Thymus (tissue), 11 donors: ENCODE measurements at regions not wholly inside any gene's neighbourhood (a gene's known extent, or its start where the extent isn't known, plus 50 kb on each side); places are given as distances from the start of the nearest gene placed in this dataset.
"Not testable (repeated sequence)": the region's sequence is repeated elsewhere in the genome, so short reads cannot be mapped to it uniquely, and the experiment has no call there.

Source experiments
- DNase-seq, 9 donors: peaks; one replicate each; pipeline ENCODE4 v3.0.0-alpha.2; 2013; ENCODE audit warnings: low spot score in 9 of 9, low read depth in 6 of 9, missing footprints in 1 of 9
- H3K27ac ChIP-seq, 2 donors: one replicate each; pipeline ENCODE4 v1.5.1; 2013; ENCODE audit warnings: control low read depth in 1 of 2, low read depth in 1 of 2, low read length in 1 of 2, mild to moderate bottlenecking in 1 of 2, moderate library complexity in 1 of 2
- H3K27me3 ChIP-seq, 2 donors: one replicate each; pipeline ENCODE4 v1.5.1; 2013; ENCODE audit warnings: low read length in 1 of 2; ENCODE audit not compliant: control insufficient read depth in 2 of 2, insufficient read depth in 1 of 2
- H3K36me3 ChIP-seq, 2 donors: one replicate each; pipeline ENCODE4 v1.5.1; 2013; ENCODE audit warnings: low read length in 1 of 2, mild to moderate bottlenecking in 1 of 2, moderate library complexity in 1 of 2; ENCODE audit not compliant: control insufficient read depth in 2 of 2, insufficient read depth in 2 of 2
- H3K4me1 ChIP-seq, 2 donors: one replicate each; pipeline ENCODE4 v1.5.1; 2013; ENCODE audit warnings: low read length in 2 of 2; ENCODE audit not compliant: control insufficient read depth in 2 of 2, insufficient read depth in 2 of 2
- H3K4me3 ChIP-seq, 2 donors: one replicate each; pipeline ENCODE4 v1.5.1; 2013; ENCODE audit warnings: low read length in 2 of 2, control low read depth in 1 of 2, mild to moderate bottlenecking in 1 of 2
- H3K9me3 ChIP-seq, 2 donors: one replicate each; pipeline ENCODE4 v1.5.1; 2013; ENCODE audit warnings: low read length in 1 of 2, mild to moderate bottlenecking in 1 of 2; ENCODE audit not compliant: control insufficient read depth in 2 of 2, insufficient read depth in 1 of 2
- WGBS: extraction: QIAGEN DNeasy Blood & Tissue Kit; methylation state at CpG from one replicate; pipeline ENCODE4 v1.1.7; 2013; 5-methylcytosine and 5-hydroxymethylcytosine counted together
- donor health status: healthy.

DNA sequence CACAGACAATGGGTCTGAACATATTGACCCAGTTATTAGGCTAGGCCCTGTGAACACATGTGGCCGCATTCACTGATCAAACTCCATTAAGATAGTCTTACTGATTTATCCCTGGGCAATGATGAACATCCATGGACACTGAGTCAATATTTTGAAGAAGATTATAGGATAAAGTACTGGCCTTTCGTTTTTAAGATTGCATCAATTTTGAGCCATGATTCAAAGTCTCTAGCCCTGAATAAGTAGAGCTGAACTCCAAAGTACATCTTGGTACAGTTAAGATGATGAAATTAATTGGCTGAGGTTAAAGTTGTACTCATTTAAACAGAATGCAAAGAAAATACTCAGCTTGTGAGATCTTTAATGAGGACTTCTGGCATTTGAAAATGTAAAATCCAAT, 1581.9 kb downstream of the EFNB2 start:
- Histone ChIP-seq H3K9me3 (no peaks in the 10 kb centered on the region), H3K27me3 (no peaks in the 10 kb centered on the region), H3K27ac (no peak overlapping the region), H3K4me3 (no peak overlapping the region), H3K4me1 (no peaks in the 10 kb centered on the region), H3K36me3 (no peaks in the 10 kb centered on the region)
- WGBS: 95% methylated on average over 2 of the region's 2 CpGs
- DNase-seq: no peak

DNA sequence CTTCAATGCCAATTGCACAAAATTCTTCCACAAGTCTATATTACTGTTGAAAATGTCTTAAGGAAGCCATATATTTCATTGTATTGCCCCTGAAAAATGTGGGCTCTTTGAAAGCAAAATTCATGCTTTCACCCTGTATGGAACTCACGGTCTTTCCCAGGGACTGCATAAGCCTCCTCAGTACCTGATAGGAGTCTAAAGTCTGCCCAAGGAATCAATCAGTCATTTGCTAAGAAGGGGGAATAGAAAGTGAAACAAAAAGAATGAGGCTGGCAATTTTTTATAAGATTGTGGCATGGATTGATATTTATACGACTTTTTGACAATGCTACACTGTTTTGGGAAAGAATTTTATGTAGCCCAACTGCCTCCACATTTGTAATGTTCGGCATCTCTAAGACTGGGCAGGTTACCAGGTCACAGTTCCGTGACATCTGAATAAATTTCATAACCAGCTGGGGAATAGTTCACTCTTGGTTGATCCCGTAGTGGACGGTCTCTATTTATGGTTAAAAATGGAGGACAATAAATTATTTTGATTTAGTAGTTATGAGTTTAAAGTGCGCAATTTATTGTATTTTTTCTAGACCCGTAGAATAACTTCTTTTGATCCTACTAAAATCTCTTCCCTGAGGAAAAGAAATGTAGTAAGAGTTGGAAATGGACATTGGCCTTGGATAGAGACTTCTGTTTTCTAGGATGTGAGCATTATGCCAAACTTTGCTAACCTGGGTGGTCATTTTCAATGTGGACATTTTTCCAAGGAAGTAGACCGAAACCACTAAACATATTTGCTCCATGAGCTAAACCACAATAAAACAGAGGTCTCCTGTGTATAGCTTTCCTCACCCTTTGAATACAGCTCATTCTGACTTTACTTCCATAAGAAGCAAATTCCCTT, 1585.4 kb downstream of the EFNB2 start:
- Histone ChIP-seq H3K36me3 (no peaks in the 10 kb centered on the region), H3K9me3 (no peaks in the 10 kb centered on the region), H3K4me3 (no peak overlapping the region), H3K27ac (no peak overlapping the region), H3K27me3 (no peaks in the 10 kb centered on the region), H3K4me1 (no peaks in the 10 kb centered on the region)
- 94% methylated on average over 9 of the region's 9 CpGs for WGBS
- no peak for DNase-seq

DNA sequence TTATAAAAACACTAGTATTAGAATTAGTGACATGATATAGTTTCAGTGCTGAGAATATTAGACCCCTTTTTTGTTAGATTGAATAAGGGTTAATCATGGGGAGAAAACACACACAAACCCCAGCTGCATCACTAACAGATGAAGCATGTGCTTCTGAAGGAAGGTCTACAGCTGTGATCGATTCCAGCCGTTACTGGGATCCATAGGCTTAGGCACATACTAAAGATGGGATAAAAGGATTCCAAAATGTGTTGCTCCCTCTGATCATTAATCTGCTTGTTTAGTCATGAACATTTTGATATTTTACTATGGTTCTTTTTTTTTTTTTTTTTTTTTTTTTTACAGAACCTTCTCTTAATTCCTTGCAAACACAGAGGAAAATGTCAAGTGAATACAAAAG, 1591.3 kb downstream of the EFNB2 start:
- no peaks in the 10 kb centered on the region for H3K36me3 ChIP-seq
- over 99% methylated on average over 2 of the region's 2 CpGs for WGBS
- no peak overlapping the region for H3K27ac ChIP-seq
- no peak overlapping the region for H3K4me3 ChIP-seq
- no peaks in the 10 kb centered on the region for H3K27me3 ChIP-seq
- no peak for DNase-seq
- no peaks in the 10 kb centered on the region for H3K9me3 ChIP-seq
- no peaks in the 10 kb centered on the region for H3K4me1 ChIP-seq

- no peak for DNase-seq
- H3K4me1 ChIP-seq: no peaks in the 10 kb centered on the region
- H3K27ac ChIP-seq: no peak overlapping the region
- no peak overlapping the region for H3K4me3 ChIP-seq
- no peaks in the 10 kb centered on the region for H3K9me3 ChIP-seq
- H3K27me3 ChIP-seq: no peaks in the 10 kb centered on the region
- 94% methylated on average over 3 of the region's 3 CpGs for WGBS
- no peaks in the 10 kb centered on the region for H3K36me3 ChIP-seq
Measured at GRCh38 chr13:104943331-104943730, 1592.1 kb downstream of the EFNB2 start.

GRCh38 chr13:104937881-104938280, 1597.6 kb downstream of the EFNB2 start:
- WGBS: 93% methylated on average over 7 of the region's 7 CpGs
- DNase-seq: no peak
- H3K4me3 ChIP-seq: no peak overlapping the region
- H3K27me3 ChIP-seq: no peaks in the 10 kb centered on the region
- no peaks in the 10 kb centered on the region for H3K36me3 ChIP-seq
- no peaks in the 10 kb centered on the region for H3K9me3 ChIP-seq
- H3K27ac ChIP-seq: no peak overlapping the region
- H3K4me1 ChIP-seq: no peaks in the 10 kb centered on the region

GRCh38 chr13:104936304-104936703, 1599.2 kb downstream of the EFNB2 start:
- H3K4me3 ChIP-seq: no peak overlapping the region
- no peak for DNase-seq
- H3K4me1 ChIP-seq: no peaks in the 10 kb centered on the region
- no peaks in the 10 kb centered on the region for H3K36me3 ChIP-seq
- no peak overlapping the region for H3K27ac ChIP-seq
- H3K27me3 ChIP-seq: no peaks in the 10 kb centered on the region
- 96% methylated on average over 2 of the region's 2 CpGs for WGBS
- H3K9me3 ChIP-seq: no peaks in the 10 kb centered on the region

DNA sequence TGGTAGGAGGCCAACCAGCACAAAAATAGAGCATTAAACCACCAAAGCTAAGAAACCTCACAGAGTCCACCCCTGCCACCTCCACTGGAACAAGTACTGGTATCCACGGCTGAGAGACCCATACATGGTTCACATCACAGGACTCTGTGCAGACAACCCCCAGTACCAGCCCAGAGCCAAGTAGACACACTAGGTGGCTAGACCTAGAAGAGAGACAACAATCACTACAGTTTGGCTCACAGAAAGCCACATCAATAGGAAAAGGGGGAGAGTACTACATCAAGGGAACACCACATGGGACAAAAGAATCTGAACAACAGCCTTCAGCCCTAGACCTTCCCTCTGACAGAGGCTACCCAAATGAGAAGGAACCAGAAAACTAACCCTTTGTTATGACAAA, 1614.9 kb downstream of the EFNB2 start:
- Histone ChIP-seq H3K4me1 (peaks cover 0 to 13% of the 10 kb centered on the region in 2 donors), H3K9me3 (peaks cover 0 to 13% of the 10 kb centered on the region in 2 donors)
- not testable (repeated sequence) for H3K27ac ChIP-seq, H3K27me3 ChIP-seq, H3K36me3 ChIP-seq, H3K4me3 ChIP-seq
- peak in 2 of 9 donors; percentile 7 to 29 for DNase-seq
- WGBS: 64% methylated on average over 1 of the region's 1 CpG

- no peak overlapping the region for H3K4me3 ChIP-seq
- no peak overlapping the region for H3K27ac ChIP-seq
- no peak for DNase-seq
- no peaks in the 10 kb centered on the region for H3K36me3 ChIP-seq
- 97% methylated on average over 4 of the region's 4 CpGs for WGBS
- H3K4me1 ChIP-seq: peaks cover 0 to 13% of the 10 kb centered on the region in 2 donors
- H3K9me3 ChIP-seq: peaks cover 0 to 13% of the 10 kb centered on the region in 2 donors
- H3K27me3 ChIP-seq: no peaks in the 10 kb centered on the region
Measured at GRCh38 chr13:104920091-104920490, 1615.4 kb downstream of the EFNB2 start.

- Histone ChIP-seq H3K27me3 (no peaks in the 10 kb centered on the region), H3K9me3 (no peaks in the 10 kb centered on the region), H3K4me3 (no peak overlapping the region), H3K4me1 (no peaks in the 10 kb centered on the region), H3K36me3 (no peaks in the 10 kb centered on the region), H3K27ac (no peak overlapping the region)
- WGBS: 97% methylated on average over 1 of the region's 1 CpG
- DNase-seq: no peak
Measured at GRCh38 chr13:104900191-104900817, 1635.2 kb downstream of the EFNB2 start.
